ENCODE measurements at regions not wholly inside any gene's neighbourhood (a gene's known extent, or its start where the extent isn't known, plus 50 kb on each side); places are given as distances from the start of the nearest gene placed in this dataset.

DNA sequence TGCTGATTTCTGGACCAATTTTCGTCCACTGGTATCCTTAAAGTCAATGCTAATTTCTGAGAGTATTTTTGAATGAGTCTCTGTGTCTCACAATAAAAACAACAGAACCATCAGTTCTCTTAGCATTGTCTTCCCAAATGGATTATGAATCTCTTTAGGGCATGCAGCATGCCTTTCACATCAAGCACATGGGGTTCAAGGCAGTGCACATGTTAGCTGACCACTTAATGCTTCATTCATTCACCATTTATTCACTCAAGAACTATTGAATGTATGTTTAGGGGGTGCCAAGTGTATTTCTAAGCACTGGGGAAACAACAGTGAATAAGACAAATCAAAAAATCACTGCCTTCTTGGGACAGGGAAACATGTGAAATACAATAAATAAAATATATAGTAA lies 126.7 kb upstream of the SLC44A3 start:
- Histone ChIP-seq H3K79me2 (ENCODE audit: control insufficient read depth, insufficient read depth, low read length) (no peaks in the 10 kb centered on the region), H4K20me1 (ENCODE audit: control insufficient read depth, extremely low read depth, insufficient read depth, low read length) (no peaks in the 10 kb centered on the region), H3K9me3 (ENCODE audit: control insufficient read depth, low read depth, low read length) (no peaks in the 10 kb centered on the region), H3K9me1 (ENCODE audit: control insufficient read depth, extremely low read depth, insufficient read depth, low read length) (no peaks in the 10 kb centered on the region), H3K4me3 (ENCODE audit: control insufficient read depth in 2 of 3, extremely low read depth in 1 of 3, insufficient read depth in 2 of 3, low read depth in 1 of 3, low read length in 3 of 3) (no peak overlapping the region), H3K4me2 (ENCODE audit: control insufficient read depth, extremely low read depth, insufficient read depth, low read depth, low read length) (no peak overlapping the region), H3K4me1 (ENCODE audit: control insufficient read depth, extremely low read depth, insufficient read depth, low read length) (peaks cover 11% of the 10 kb centered on the region), H3K27me3 (ENCODE audit: control insufficient read depth, extremely low read depth, insufficient read depth, low read length) (no peaks in the 10 kb centered on the region), H3K36me3 (ENCODE audit: control insufficient read depth in 2 of 2, extremely low read depth in 1 of 2, insufficient read depth in 2 of 2, low read length in 2 of 2) (no peaks in the 10 kb centered on the region), H3K9ac (ENCODE audit: control insufficient read depth, extremely low read depth, insufficient read depth, low read length) (no peak overlapping the region), H3K27ac (ENCODE audit: control insufficient read depth, insufficient read depth, low read length) (no peak overlapping the region), H2AFZ (ENCODE audit: control insufficient read depth, low read length) (no peak overlapping the region)
- DNase-seq (ENCODE audit: low read depth, low spot score) (no peak), FAIRE-seq (no peak)
- TF ChIP-seq, protein P1, sequence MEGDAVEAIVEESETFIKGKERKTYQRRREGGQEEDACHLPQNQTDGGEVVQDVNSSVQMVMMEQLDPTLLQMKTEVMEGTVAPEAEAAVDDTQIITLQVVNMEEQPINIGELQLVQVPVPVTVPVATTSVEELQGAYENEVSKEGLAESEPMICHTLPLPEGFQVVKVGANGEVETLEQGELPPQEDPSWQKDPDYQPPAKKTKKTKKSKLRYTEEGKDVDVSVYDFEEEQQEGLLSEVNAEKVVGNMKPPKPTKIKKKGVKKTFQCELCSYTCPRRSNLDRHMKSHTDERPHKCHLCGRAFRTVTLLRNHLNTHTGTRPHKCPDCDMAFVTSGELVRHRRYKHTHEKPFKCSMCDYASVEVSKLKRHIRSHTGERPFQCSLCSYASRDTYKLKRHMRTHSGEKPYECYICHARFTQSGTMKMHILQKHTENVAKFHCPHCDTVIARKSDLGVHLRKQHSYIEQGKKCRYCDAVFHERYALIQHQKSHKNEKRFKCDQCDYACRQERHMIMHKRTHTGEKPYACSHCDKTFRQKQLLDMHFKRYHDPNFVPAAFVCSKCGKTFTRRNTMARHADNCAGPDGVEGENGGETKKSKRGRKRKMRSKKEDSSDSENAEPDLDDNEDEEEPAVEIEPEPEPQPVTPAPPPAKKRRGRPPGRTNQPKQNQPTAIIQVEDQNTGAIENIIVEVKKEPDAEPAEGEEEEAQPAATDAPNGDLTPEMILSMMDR (optimal IDR thresholded peaks at IDR 0.05 in 1 of 3, IDR thresholded peaks at IDR 0.05 in 1 of 3, conservative IDR thresholded peaks at IDR 0.05 in 1 of 3; ENCODE audit: extremely low read depth in 1 of 3, insufficient read depth in 2 of 3, low read length in 3 of 3), result no peak
- no peak for TF ChIP-seq EZH2 (IDR thresholded peaks at IDR 0.05; ENCODE audit: low read length)
- dilution Hi-C loops (cut with MboI; ENCODE audit: extremely low pct_ligation_motif_present, low sequenced_read_pairs), result no loop called here

DNA sequence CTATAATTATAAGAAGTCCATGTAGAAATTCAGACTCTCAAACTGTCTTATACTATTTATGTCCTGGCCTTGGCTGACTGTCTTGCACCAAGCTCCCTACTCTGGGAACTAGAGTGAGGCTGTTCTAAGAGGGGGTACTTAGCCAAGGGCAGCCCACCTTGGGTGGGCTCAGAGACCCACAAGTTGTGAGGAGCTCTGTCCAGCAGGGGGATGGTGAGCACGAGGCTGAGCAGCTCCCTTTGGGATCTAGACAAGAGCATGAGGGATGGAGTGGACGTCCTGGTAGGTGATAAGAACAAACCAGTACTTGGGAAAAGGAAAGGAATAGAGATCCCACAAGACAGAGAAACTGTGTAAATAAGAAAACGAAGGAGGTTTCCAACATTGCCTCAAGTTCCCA lies 127.1 kb upstream of the SLC44A3 start:
- no peaks in the 10 kb centered on the region for H3K79me2 ChIP-seq (ENCODE audit: control insufficient read depth, insufficient read depth, low read length)
- H3K27me3 ChIP-seq (ENCODE audit: control insufficient read depth, extremely low read depth, insufficient read depth, low read length), result no peaks in the 10 kb centered on the region
- H3K4me1 ChIP-seq (ENCODE audit: control insufficient read depth, extremely low read depth, insufficient read depth, low read length), result peaks cover 6% of the 10 kb centered on the region
- TF ChIP-seq, protein P1 (optimal IDR thresholded peaks at IDR 0.05 in 1 of 3, IDR thresholded peaks at IDR 0.05 in 1 of 3, conservative IDR thresholded peaks at IDR 0.05 in 1 of 3; ENCODE audit: extremely low read depth in 1 of 3, insufficient read depth in 2 of 3, low read length in 3 of 3), result peak in 1 of 3 experiments; percentile 2
- TF ChIP-seq EZH2 (IDR thresholded peaks at IDR 0.05; ENCODE audit: low read length), result no peak
- FAIRE-seq (no peak), DNase-seq (ENCODE audit: low read depth, low spot score) (no peak)
- no peak overlapping the region for H3K9ac ChIP-seq (ENCODE audit: control insufficient read depth, extremely low read depth, insufficient read depth, low read length)
- H3K9me3 ChIP-seq (ENCODE audit: control insufficient read depth, low read depth, low read length), result no peaks in the 10 kb centered on the region
- no peaks in the 10 kb centered on the region for H3K9me1 ChIP-seq (ENCODE audit: control insufficient read depth, extremely low read depth, insufficient read depth, low read length)
- dilution Hi-C loops (cut with MboI; ENCODE audit: extremely low pct_ligation_motif_present, low sequenced_read_pairs), result no loop called here
- H3K4me2 ChIP-seq (ENCODE audit: control insufficient read depth, extremely low read depth, insufficient read depth, low read depth, low read length), result no peak overlapping the region
- no peaks in the 10 kb centered on the region for H3K36me3 ChIP-seq (ENCODE audit: control insufficient read depth in 2 of 2, extremely low read depth in 1 of 2, insufficient read depth in 2 of 2, low read length in 2 of 2)
- no peak overlapping the region for H2AFZ ChIP-seq (ENCODE audit: control insufficient read depth, low read length)
- H3K4me3 ChIP-seq (ENCODE audit: control insufficient read depth in 2 of 3, extremely low read depth in 1 of 3, insufficient read depth in 2 of 3, low read depth in 1 of 3, low read length in 3 of 3), result no peak overlapping the region
- H3K27ac ChIP-seq (ENCODE audit: control insufficient read depth, insufficient read depth, low read length), result no peak overlapping the region
- no peaks in the 10 kb centered on the region for H4K20me1 ChIP-seq (ENCODE audit: control insufficient read depth, extremely low read depth, insufficient read depth, low read length)
